Progenitor cell of endocrine pancreas (in vitro differentiated cells): ENCODE measurements at regions not wholly inside any gene's neighbourhood (a gene's known extent, or its start where the extent isn't known, plus 50 kb on each side); places are given as distances from the start of the nearest gene placed in this dataset.

ENCODE experiments used
- DNase-seq: peaks from one replicate; pipeline ENCODE4 v3.0.0; 2021; ENCODE audit warnings: low spot score; ENCODE audit not compliant: unreplicated experiment
- H3K27ac Mint-ChIP-seq: 2 replicates; pipeline ENCODE4 v1.8.0; 2021; ENCODE audit warnings: mild to moderate bottlenecking, moderate library complexity, mixed read lengths
- H3K27me3 Mint-ChIP-seq: 2 replicates; pipeline ENCODE4 v1.8.0; 2021; ENCODE audit warnings: mixed read lengths
- H3K36me3 Mint-ChIP-seq: 2 replicates; pipeline ENCODE4 v1.8.0; 2022; ENCODE audit warnings: mixed read lengths; ENCODE audit not compliant: insufficient read depth
- H3K4me1 Mint-ChIP-seq: 2 replicates; pipeline ENCODE4 v1.8.0; 2021; ENCODE audit warnings: low read depth, mixed read lengths
- H3K4me3 Mint-ChIP-seq: 2 replicates; pipeline ENCODE4 v1.8.0; 2021; ENCODE audit warnings: low read depth, mild to moderate bottlenecking, moderate library complexity, mixed read lengths
- H3K9me3 Mint-ChIP-seq: 2 replicates; pipeline ENCODE4 v1.8.0; 2021; ENCODE audit warnings: low read depth, mixed read lengths
- TF ChIP-seq, protein P1 (sequence below): fragments of 200-600 bp; sonication (generic); IDR thresholded peaks from one replicate; pipeline ENCODE4 v1.5.0; 2021; ENCODE audit warnings: antibody characterized with exemption, mild to moderate bottlenecking; ENCODE audit not compliant: unreplicated experiment

DNA sequence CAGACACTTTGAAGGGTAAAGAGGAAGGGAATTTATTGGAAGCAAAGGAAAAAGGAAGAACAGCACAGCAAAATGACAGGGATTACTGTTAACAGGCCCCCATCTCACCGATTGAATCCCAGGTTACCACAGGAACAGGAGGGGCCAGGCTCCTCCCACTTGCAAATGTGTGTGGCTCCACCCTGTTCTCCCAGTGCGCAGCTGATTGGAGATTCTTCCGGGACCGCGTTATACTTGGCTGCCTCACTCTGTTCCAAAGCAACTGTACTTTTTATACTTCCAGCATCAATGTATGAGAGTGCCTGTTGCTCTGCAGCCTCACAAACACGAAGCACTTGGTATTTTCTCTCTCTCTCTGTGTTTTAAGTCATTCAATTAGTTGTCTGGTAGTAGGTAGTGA, 273.6 kb upstream of the MDGA2 start:
- Mint-ChIP-seq H3K4me1 (no peaks in the 10 kb centered on the region), H3K27ac (no peak overlapping the region), H3K27me3 (no peaks in the 10 kb centered on the region), H3K9me3 (no peaks in the 10 kb centered on the region), H3K36me3 (no peaks in the 10 kb centered on the region), H3K4me3 (no peak overlapping the region)
- TF ChIP-seq, protein P1, sequence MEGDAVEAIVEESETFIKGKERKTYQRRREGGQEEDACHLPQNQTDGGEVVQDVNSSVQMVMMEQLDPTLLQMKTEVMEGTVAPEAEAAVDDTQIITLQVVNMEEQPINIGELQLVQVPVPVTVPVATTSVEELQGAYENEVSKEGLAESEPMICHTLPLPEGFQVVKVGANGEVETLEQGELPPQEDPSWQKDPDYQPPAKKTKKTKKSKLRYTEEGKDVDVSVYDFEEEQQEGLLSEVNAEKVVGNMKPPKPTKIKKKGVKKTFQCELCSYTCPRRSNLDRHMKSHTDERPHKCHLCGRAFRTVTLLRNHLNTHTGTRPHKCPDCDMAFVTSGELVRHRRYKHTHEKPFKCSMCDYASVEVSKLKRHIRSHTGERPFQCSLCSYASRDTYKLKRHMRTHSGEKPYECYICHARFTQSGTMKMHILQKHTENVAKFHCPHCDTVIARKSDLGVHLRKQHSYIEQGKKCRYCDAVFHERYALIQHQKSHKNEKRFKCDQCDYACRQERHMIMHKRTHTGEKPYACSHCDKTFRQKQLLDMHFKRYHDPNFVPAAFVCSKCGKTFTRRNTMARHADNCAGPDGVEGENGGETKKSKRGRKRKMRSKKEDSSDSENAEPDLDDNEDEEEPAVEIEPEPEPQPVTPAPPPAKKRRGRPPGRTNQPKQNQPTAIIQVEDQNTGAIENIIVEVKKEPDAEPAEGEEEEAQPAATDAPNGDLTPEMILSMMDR: no peak
- DNase-seq: no peak

DNA sequence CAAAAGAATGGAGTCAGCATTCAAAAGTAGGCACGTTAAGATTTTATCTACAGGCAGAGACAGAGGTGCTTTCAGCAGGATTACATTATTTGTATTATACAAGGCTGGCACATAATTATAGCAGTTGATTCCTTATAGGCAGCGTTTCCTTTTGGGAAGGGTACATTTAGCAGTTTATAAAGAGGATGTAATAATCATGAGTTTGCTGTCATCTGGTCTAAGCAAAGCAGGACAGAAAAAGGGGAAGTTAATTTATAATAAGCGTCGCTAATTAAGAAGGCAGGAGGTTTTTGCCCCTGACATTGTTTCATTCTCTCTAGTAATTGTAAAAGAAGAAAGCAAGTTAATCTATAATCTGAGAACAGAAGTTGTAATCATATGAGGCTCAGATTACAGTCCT, 259.9 kb upstream of the MDGA2 start:
- H3K36me3 Mint-ChIP-seq: no peaks in the 10 kb centered on the region
- H3K27ac Mint-ChIP-seq: no peak overlapping the region

DNA sequence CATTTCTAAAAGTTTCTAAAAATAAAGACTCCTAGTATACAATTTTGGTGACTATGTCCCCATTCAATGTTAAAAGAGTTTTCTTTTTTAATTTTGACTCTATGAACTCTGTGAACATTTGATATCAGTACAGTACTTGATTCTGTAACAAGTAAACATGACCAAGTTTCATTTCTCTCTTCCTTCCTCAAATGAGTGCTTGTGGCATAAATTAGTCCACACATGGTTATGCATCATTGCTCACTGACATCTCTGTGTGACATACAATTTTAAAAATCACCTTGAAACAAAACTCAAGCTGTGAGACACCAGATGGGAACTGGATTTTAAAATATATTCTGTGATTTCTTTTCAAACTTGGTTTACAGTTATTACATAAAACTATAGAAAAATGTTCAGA, 253.9 kb upstream of the MDGA2 start:
- Mint-ChIP-seq H3K27ac (no peak overlapping the region), H3K9me3 (peaks cover 2% of the 10 kb centered on the region), H3K4me1 (no peaks in the 10 kb centered on the region), H3K27me3 (no peaks in the 10 kb centered on the region), H3K4me3 (no peak overlapping the region), H3K36me3 (no peaks in the 10 kb centered on the region)
- DNase-seq: no peak
- TF ChIP-seq, protein P1: no peak

More for the DNA sequence above, 259.9 kb upstream of the MDGA2 start:
- Mint-ChIP-seq H3K4me3 (no peak overlapping the region), H3K4me1 (peaks cover 1% of the 10 kb centered on the region), H3K27me3 (no peaks in the 10 kb centered on the region), H3K9me3 (no peaks in the 10 kb centered on the region)
- no peak for DNase-seq
- TF ChIP-seq, protein P1: no peak

DNA sequence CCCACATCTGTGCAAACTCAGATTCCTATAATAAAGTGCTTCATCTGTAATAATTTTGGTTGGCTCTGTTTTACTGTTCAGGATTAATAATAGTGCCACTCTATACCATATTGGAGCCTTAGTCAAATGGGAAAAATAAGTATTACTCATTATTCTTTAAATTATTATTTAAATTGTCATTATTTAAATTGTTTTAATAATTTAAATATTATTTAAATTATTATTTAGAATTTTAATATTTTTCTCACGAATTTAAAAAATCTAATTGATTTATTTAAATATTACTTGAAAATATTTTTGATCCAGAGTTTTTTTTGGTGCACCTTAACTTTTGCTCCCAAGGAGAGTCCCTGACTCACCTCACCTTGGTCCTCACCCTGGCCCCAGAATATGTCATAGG, 245.7 kb upstream of the MDGA2 start:
- no peaks in the 10 kb centered on the region for H3K4me1 Mint-ChIP-seq
- DNase-seq: no peak
- no peaks in the 10 kb centered on the region for H3K27me3 Mint-ChIP-seq
- TF ChIP-seq, protein P1: no peak
- H3K27ac Mint-ChIP-seq: no peak overlapping the region
- no peaks in the 10 kb centered on the region for H3K36me3 Mint-ChIP-seq
- no peak overlapping the region for H3K4me3 Mint-ChIP-seq
- peaks cover 5% of the 10 kb centered on the region for H3K9me3 Mint-ChIP-seq

DNA sequence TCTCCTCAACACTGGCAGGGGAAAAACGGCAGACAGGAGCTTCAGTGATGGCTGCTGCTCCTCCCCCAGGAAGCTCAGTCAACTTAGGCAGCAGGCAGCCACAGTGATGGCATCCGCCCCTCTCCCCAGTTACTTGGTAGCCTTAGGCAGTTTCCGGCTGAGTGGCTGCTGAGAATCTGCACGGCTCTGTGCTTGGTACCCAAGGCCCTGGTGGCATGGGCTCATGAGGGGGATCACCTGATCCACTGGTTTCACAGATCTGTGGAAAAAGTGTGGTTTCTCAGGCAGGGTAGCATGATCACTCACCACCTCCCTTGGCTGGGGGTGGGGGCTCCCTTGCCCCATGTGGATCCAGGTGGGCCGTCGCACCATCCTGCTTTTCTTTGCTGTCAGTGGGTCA, 244.6 kb upstream of the MDGA2 start:
- Mint-ChIP-seq H3K4me3 (no peak overlapping the region), H3K27me3 (no peaks in the 10 kb centered on the region), H3K9me3 (peaks cover 3% of the 10 kb centered on the region), H3K36me3 (no peaks in the 10 kb centered on the region), H3K27ac (no peak overlapping the region), H3K4me1 (no peaks in the 10 kb centered on the region)
- TF ChIP-seq, protein P1: no peak
- no peak for DNase-seq
